ENCODE measurements at regions not wholly inside any gene's neighbourhood (a gene's known extent, or its start where the extent isn't known, plus 50 kb on each side); places are given as distances from the start of the nearest gene placed in this dataset.

GRCh38 chr22:49251371-49251770, 576.3 kb downstream of the BRD1 start:
- no peak for DNase-seq
- intact Hi-C loops (cut with DNase I), result no loop called here
- ATAC-seq, result no peak
- H3K27me3 ChIP-seq, result peaks cover 0 to 30% (median 0%) of the 10 kb centered on the region in 9 donors
- no peaks in the 10 kb centered on the region for H3K4me1 ChIP-seq
- no peaks in the 10 kb centered on the region for H3K9me3 ChIP-seq
- no peak overlapping the region for H3K4me3 ChIP-seq
- H3K27ac ChIP-seq, result no peak overlapping the region
- no peak for TF ChIP-seq CTCF (IDR thresholded peaks at IDR 0.05)
- TF ChIP-seq POLR2A (IDR thresholded peaks at IDR 0.05), result no peak
- WGBS, 4 donors, result 56 to 69% (median 64%) methylated on average over 6 of the region's 6 CpGs
- no peaks in the 10 kb centered on the region for H3K36me3 ChIP-seq

- Histone ChIP-seq H3K4me1 (no peaks in the 10 kb centered on the region), H3K36me3 (no peaks in the 10 kb centered on the region), H3K4me3 (no peak overlapping the region), H3K27ac (no peak overlapping the region), H3K9me3 (no peaks in the 10 kb centered on the region), H3K27me3 (peaks cover 0 to 6% (median 0%) of the 10 kb centered on the region in 9 donors)
- no peak for ATAC-seq
- TF ChIP-seq CTCF (IDR thresholded peaks at IDR 0.05), result no peak
- TF ChIP-seq POLR2A (IDR thresholded peaks at IDR 0.05), result no peak
- WGBS, 4 donors, result 82 to 86% (median 84%) methylated on average over 18 of the region's 18 CpGs
- intact Hi-C loops (cut with DNase I), result no loop called here
- DNase-seq, result peak in 1 of 5 donors; percentile 1
Measured at GRCh38 chr22:49247194-49247924, 580.3 kb downstream of the BRD1 start.

- no peaks in the 10 kb centered on the region for H3K36me3 ChIP-seq
- no peak for DNase-seq
- H3K9me3 ChIP-seq, result no peaks in the 10 kb centered on the region
- ATAC-seq, result no peak
- H3K27me3 ChIP-seq, result peaks cover 0 to 4% (median 0%) of the 10 kb centered on the region in 9 donors
- intact Hi-C loops (cut with DNase I), result no loop called here
- WGBS, 4 donors, result 88 to 97% (median 90%) methylated on average over 12 to 16 of the region's 16 CpGs
- no peaks in the 10 kb centered on the region for H3K4me1 ChIP-seq
- H3K27ac ChIP-seq, result no peak overlapping the region
- no peak for TF ChIP-seq CTCF (IDR thresholded peaks at IDR 0.05)
- no peak for TF ChIP-seq POLR2A (IDR thresholded peaks at IDR 0.05)
- H3K4me3 ChIP-seq, result no peak overlapping the region
Measured at GRCh38 chr22:49244466-49245420, 582.9 kb downstream of the BRD1 start.

GRCh38 chr22:49243965-49244364, 583.7 kb downstream of the BRD1 start:
- TF ChIP-seq POLR2A (IDR thresholded peaks at IDR 0.05) (no peak), CTCF (IDR thresholded peaks at IDR 0.05) (no peak)
- DNase-seq (no peak), ATAC-seq (no peak)
- H3K36me3 ChIP-seq, result no peaks in the 10 kb centered on the region
- H3K4me1 ChIP-seq, result no peaks in the 10 kb centered on the region
- intact Hi-C loops (cut with DNase I), result no loop called here
- WGBS, 4 donors, result 75 to 83% (median 80%) methylated on average over 7 of the region's 7 CpGs
- no peak overlapping the region for H3K4me3 ChIP-seq
- no peaks in the 10 kb centered on the region for H3K9me3 ChIP-seq
- no peak overlapping the region for H3K27ac ChIP-seq
- H3K27me3 ChIP-seq, result peaks cover 0 to 4% (median 0%) of the 10 kb centered on the region in 9 donors

All from heart left ventricle (tissue), 16 donors.